ENCODE measurements at regions not wholly inside any gene's neighbourhood (a gene's known extent, or its start where the extent isn't known, plus 50 kb on each side); places are given as distances from the start of the nearest gene placed in this dataset.

GRCh38 chr1:229031481-229032341 lies 239.2 kb upstream of the RAB4A start:
- no peak for DNase-seq (ENCODE audit: low read depth, low spot score)
- Mint-ChIP-seq H3K4me3 (no peak overlapping the region), H3K27ac (ENCODE audit: unreplicated experiment) (no peak overlapping the region), H3K4me1 (peaks cover 29% of the 10 kb centered on the region), H3K36me3 (ENCODE audit: low read depth) (no peaks in the 10 kb centered on the region), H3K9me3 (no peaks in the 10 kb centered on the region), H3K27me3 (ENCODE audit: low read depth) (peaks cover 12% of the 10 kb centered on the region)
- TF ChIP-seq, protein P1, sequence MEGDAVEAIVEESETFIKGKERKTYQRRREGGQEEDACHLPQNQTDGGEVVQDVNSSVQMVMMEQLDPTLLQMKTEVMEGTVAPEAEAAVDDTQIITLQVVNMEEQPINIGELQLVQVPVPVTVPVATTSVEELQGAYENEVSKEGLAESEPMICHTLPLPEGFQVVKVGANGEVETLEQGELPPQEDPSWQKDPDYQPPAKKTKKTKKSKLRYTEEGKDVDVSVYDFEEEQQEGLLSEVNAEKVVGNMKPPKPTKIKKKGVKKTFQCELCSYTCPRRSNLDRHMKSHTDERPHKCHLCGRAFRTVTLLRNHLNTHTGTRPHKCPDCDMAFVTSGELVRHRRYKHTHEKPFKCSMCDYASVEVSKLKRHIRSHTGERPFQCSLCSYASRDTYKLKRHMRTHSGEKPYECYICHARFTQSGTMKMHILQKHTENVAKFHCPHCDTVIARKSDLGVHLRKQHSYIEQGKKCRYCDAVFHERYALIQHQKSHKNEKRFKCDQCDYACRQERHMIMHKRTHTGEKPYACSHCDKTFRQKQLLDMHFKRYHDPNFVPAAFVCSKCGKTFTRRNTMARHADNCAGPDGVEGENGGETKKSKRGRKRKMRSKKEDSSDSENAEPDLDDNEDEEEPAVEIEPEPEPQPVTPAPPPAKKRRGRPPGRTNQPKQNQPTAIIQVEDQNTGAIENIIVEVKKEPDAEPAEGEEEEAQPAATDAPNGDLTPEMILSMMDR (conservative IDR thresholded peaks at IDR 0.05) = no peak

GRCh38 chr1:229032375-229032774 lies 238.5 kb upstream of the RAB4A start:
- Mint-ChIP-seq H3K9me3 (no peaks in the 10 kb centered on the region), H3K4me1 (peaks cover 24% of the 10 kb centered on the region), H3K27ac (ENCODE audit: unreplicated experiment) (no peak overlapping the region), H3K27me3 (ENCODE audit: low read depth) (peaks cover 12% of the 10 kb centered on the region), H3K4me3 (no peak overlapping the region), H3K36me3 (ENCODE audit: low read depth) (no peaks in the 10 kb centered on the region)
- DNase-seq (ENCODE audit: low read depth, low spot score) = no peak
- TF ChIP-seq, protein P1 (conservative IDR thresholded peaks at IDR 0.05) = no peak

GRCh38 chr1:229033480-229033879 lies 237.4 kb upstream of the RAB4A start:
- Mint-ChIP-seq H3K9me3 (no peaks in the 10 kb centered on the region), H3K27ac (ENCODE audit: unreplicated experiment) (no peak overlapping the region), H3K36me3 (ENCODE audit: low read depth) (no peaks in the 10 kb centered on the region), H3K4me3 (no peak overlapping the region), H3K27me3 (ENCODE audit: low read depth) (peaks cover 12% of the 10 kb centered on the region), H3K4me1 (peaks cover 23% of the 10 kb centered on the region)
- no peak for DNase-seq (ENCODE audit: low read depth, low spot score)
- TF ChIP-seq, protein P1 (conservative IDR thresholded peaks at IDR 0.05) = no peak

DNA sequence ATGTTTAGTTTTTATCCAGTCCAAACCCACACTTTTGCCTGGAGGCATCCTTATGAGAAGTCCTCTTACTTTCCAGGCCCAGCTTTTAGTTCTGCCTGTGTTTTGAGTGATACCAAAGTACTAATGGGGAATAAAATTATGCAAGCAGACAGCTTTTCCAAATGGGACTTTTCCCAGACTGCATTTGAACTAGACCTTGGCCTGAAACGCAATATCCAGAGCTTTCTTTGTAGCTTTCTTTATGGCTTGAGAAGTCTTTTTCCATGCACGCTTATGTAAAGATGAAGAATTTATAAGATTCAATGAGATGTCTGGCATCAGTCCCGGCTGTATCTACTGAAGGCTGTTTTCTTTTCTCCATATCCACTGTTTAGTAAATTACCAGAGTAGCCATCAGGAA lies 236.6 kb upstream of the RAB4A start:
- H3K4me3 Mint-ChIP-seq = no peak overlapping the region
- no peaks in the 10 kb centered on the region for H3K36me3 Mint-ChIP-seq (ENCODE audit: low read depth)
- peaks cover 12% of the 10 kb centered on the region for H3K27me3 Mint-ChIP-seq (ENCODE audit: low read depth)
- H3K4me1 Mint-ChIP-seq = peaks cover 20% of the 10 kb centered on the region
- no peaks in the 10 kb centered on the region for H3K9me3 Mint-ChIP-seq
- no peak overlapping the region for H3K27ac Mint-ChIP-seq (ENCODE audit: unreplicated experiment)
- TF ChIP-seq, protein P1 (conservative IDR thresholded peaks at IDR 0.05) = no peak
- no peak for DNase-seq (ENCODE audit: low read depth, low spot score)

GRCh38 chr1:229035054-229035747 lies 235.7 kb upstream of the RAB4A start:
- Mint-ChIP-seq H3K27me3 (ENCODE audit: low read depth) (peaks cover 12% of the 10 kb centered on the region), H3K4me1 (peaks cover 20% of the 10 kb centered on the region), H3K4me3 (no peak overlapping the region), H3K27ac (ENCODE audit: unreplicated experiment) (no peak overlapping the region), H3K9me3 (no peaks in the 10 kb centered on the region), H3K36me3 (ENCODE audit: low read depth) (no peaks in the 10 kb centered on the region)
- no peak for DNase-seq (ENCODE audit: low read depth, low spot score)
- TF ChIP-seq, protein P1 (conservative IDR thresholded peaks at IDR 0.05) = no peak

Measured in neural crest cell (in vitro differentiated cells).